HEK293T (cell line): ENCODE measurements at regions not wholly inside any gene's neighbourhood (a gene's known extent, or its start where the extent isn't known, plus 50 kb on each side); places are given as distances from the start of the nearest gene placed in this dataset.

ENCODE experiments used
- BHLHE40 ChIP-seq: fragments of 450-650 bp; IDR thresholded peaks from 2 replicates; pipeline ENCODE4 v1.6.1; 2016; ENCODE audit warnings: mild to moderate bottlenecking, moderate library complexity, borderline replicate concordance
- ELF4 ChIP-seq: fragments of 450-650 bp; IDR thresholded peaks from 2 replicates; pipeline ENCODE4 v1.6.1; 2017; ENCODE audit warnings: antibody characterized with exemption
- FOXM1 ChIP-seq: fragments of 450-650 bp; IDR thresholded peaks from 2 replicates; pipeline ENCODE4 v1.6.1; 2017; ENCODE audit warnings: mild to moderate bottlenecking, borderline replicate concordance
- HDGF ChIP-seq: fragments of 450-650 bp; IDR thresholded peaks from 2 replicates; pipeline ENCODE4 v1.6.1; 2017; ENCODE audit warnings: antibody characterized with exemption, borderline replicate concordance
- NFRKB ChIP-seq: fragments of 450-650 bp; IDR thresholded peaks from 2 replicates; pipeline ENCODE4 v1.6.1; 2016; ENCODE audit warnings: mild to moderate bottlenecking, moderate library complexity
- PKNOX1 ChIP-seq: fragments of 450-650 bp; IDR thresholded peaks from 2 replicates; pipeline ENCODE4 v1.6.1; 2016
- SP1 ChIP-seq: fragments of 450-650 bp; IDR thresholded peaks from 2 replicates; pipeline ENCODE4 v1.6.1; 2017
- ZNF384 ChIP-seq: fragments of 450-650 bp; IDR thresholded peaks from 2 replicates; pipeline ENCODE4 v1.6.1; 2016

GRCh38 chr16:63982110-63982509 is 1139.8 kb downstream of the CDH11 start:
- TF ChIP-seq FOXM1 = no peak
- no peak for TF ChIP-seq BHLHE40
- no peak for TF ChIP-seq PKNOX1
- TF ChIP-seq SP1 = no peak
- no peak for TF ChIP-seq HDGF
- TF ChIP-seq ZNF384 = no peak
- no peak for TF ChIP-seq ELF4
- no peak for TF ChIP-seq NFRKB
